GM18858 (cell line): ENCODE measurements at regions not wholly inside any gene's neighbourhood (a gene's known extent, or its start where the extent isn't known, plus 50 kb on each side); places are given as distances from the start of the nearest gene placed in this dataset.

ENCODE experiments used
- ATAC-seq: cut with Tn5 transposase; IDR thresholded peaks from one replicate; pipeline ENCODE4 v1.9.1; 2021; ENCODE audit not compliant: unreplicated experiment

GRCh38 chr7:38069052-38069451 lies 109.0 kb upstream of the STARD3NL start:
- no peak for ATAC-seq

- ATAC-seq, result no peak
These were observed 107.3 kb upstream of the STARD3NL start for GRCh38 chr7:38070718-38071117.

- no peak for ATAC-seq
These were observed 91.2 kb upstream of the STARD3NL start for GRCh38 chr7:38086857-38087256.

- no peak for ATAC-seq
These were observed 75.5 kb upstream of the STARD3NL start for GRCh38 chr7:38102507-38102906.

- peak; percentile 62 for ATAC-seq
These were observed 72.1 kb upstream of the STARD3NL start for GRCh38 chr7:38105874-38106483.

GRCh38 chr7:38107486-38107893 lies 70.6 kb upstream of the STARD3NL start:
- ATAC-seq, result peak; percentile 76

GRCh38 chr7:38112075-38112474 lies 66.0 kb upstream of the STARD3NL start:
- no peak for ATAC-seq

GRCh38 chr7:38120076-38120475 lies 58.0 kb upstream of the STARD3NL start:
- no peak for ATAC-seq

GRCh38 chr7:38122501-38122900 lies 55.5 kb upstream of the STARD3NL start:
- no peak for ATAC-seq

GRCh38 chr7:38123494-38123893 lies 54.6 kb upstream of the STARD3NL start:
- ATAC-seq, result no peak

- no peak for ATAC-seq
These were observed 50.5 kb upstream of the STARD3NL start for GRCh38 chr7:38127216-38128207.
